ENCODE measurements at regions not wholly inside any gene's neighbourhood (a gene's known extent, or its start where the extent isn't known, plus 50 kb on each side); places are given as distances from the start of the nearest gene placed in this dataset.

DNA sequence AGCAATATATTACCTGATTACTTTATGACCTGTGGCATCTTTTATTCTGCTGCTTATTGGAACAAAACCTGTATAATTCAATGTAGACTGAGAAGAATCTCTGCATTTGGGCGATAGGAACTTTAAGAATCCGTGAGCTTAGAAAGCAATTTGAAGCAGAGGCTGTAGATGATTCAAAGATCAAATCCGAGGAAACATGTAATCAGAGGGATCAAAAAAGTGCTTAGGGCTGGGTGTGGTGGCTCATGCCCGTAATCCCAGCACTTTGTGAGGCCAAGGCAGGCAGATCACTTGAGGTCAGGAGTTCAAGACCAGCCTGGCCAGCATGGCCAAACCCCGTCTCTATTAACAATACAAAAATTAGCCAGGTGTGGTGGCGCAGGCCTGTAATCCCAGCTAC, 198.4 kb downstream of the MTX2 start:
- DNase-seq (ENCODE audit: extremely low read depth in 1 of 2, low read depth in 1 of 2) = no peak

DNA sequence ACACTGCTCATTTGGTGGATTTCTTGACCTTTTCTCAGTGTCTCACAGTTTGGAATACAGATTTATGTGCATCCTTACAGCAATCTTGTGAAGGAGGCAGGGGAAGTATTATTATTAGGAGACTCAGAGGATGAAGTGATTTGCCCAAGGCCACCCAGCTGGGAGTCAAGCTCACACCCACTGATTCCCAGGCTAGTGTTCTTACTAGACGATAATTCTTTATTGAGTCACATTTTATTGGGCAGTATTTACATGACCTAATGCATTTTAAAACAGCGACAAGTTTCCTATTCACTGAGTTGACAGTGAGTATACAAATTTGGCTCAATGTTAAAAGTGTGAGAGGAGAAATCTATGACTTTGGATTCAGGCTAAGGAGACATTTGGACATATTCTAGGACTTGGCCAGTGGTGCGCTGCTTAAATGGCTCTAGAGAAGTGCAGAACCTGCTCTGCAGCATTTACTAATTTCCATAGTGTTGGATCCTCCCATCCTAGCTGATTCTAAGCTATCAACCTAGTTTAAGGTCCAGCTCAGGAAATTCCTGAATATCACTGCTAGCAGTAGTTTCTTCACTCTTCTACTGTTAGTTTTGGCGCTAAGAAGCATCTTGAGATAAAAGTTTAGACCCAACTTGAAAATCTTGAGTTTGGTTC, 199.3 kb downstream of the MTX2 start:
- DNase-seq (ENCODE audit: extremely low read depth in 1 of 2, low read depth in 1 of 2) = no peak

DNA sequence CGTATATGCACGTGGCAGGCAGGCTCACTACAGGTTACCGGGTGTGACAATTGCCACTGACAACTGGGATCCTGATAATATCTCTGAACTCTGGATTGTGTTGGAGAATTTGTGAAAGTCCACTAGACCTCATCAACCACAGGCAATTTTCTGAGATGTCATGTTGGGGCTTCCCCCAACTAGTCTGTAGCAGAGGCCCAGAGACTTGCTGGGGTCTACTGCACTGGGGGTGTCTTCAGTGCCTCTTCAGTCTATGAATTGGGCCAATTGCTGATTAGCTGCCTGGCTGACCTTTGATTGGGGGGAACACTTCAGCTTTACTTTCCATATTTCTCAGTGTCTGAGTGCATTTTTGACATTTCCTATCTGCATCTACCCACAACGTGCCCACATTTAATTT, 201.5 kb downstream of the MTX2 start:
- DNase-seq (ENCODE audit: extremely low read depth in 1 of 2, low read depth in 1 of 2) = no peak

DNA sequence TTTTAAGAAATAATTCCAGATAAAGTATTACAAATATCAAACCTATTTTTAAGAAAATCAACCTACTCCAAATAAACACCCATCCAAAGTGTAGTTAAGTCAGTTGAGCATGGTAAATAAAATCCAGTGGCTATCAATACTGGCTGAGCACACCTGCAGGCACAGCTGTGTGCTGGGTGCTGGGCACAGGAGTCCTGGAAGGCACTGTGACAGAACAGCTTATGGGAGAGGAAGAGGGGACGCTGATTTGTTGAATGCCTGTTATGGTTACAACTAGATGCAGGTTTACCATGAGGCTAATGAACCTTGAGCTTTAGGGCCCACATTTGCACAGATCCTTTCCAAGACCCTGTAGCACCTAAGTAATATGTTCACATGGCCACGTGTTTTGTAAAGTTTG, 202.7 kb downstream of the MTX2 start:
- no peak for DNase-seq (ENCODE audit: extremely low read depth in 1 of 2, low read depth in 1 of 2)

DNA sequence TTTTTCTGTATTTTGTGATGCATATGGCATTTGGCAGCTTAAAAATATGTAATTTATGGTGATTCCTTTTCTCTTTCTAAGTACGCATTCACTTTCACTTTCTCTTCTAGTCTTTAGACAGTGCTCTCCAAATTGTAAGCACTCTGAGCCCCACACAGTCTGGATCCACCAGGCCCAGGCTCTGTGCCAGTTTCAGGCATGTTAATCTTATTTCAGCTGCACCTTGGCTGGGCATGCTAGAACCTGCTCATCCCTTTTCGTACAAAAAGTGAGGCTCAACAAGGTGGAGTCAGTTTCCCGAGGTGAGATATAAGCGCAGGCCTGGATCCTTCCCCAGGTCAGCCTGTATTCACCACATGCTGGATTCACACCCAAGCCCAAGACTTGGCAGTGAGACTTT, 203.9 kb downstream of the MTX2 start:
- DNase-seq (ENCODE audit: extremely low read depth in 1 of 2, low read depth in 1 of 2) = no peak

DNA sequence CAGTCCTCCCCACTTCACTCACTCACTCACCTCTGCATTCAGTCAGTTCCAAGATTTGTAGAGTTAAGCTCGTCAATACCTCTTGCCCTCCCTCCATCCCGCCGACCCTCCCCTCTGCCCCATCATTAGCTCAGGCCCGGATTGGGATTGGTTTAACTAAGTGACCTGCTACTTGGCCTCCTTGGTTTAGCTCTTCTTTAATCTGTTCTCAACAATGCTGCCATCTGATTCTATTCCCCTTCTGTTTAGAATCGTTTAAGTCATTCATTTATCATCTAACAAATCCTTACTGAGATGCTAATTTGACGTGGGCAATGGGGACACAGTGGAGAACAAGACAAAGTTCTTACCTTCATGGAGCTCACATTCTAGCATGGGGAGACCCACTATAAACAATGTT, 204.6 kb downstream of the MTX2 start:
- no peak for DNase-seq (ENCODE audit: extremely low read depth in 1 of 2, low read depth in 1 of 2)

DNA sequence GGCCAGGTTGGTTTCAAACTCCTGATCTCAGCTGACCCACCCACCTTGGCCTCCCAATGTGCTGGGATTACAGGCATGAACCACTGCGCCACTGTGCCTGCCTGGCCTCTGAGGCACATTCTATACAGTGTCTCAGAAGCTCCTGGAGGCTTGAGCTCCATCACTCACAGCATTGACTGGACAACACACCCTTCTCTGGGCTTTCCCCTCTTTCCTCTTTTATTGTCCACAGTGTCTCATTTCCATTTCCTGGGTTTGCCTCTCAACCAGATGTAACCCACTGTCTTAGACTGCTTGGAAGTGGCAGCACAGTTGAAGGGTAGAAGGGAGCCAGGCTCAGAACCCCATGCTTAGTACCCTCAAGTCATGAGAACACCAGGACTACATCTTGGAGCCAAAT, 208.1 kb downstream of the MTX2 start:
- no peak for DNase-seq (ENCODE audit: extremely low read depth in 1 of 2, low read depth in 1 of 2)

DNA sequence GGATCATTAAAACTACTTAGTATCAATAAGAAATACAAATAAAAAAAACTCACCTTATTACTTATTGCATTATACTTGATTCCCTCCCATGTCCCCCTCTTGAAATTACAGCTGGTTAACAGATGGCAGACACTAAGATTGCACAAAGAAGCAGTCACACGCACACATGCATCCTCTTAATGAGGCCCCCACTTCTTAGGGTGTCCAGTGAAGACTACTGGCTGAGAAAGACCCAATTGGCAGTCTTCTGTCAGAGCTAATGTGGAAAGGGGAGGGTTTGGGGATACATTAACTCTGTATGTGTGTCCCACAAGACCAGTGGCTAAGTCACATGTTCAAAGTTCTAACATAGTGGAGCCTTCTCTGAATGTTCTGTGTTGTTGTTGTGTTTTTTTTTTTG, 210.7 kb downstream of the MTX2 start:
- no peak for DNase-seq (ENCODE audit: extremely low read depth in 1 of 2, low read depth in 1 of 2)

DNA sequence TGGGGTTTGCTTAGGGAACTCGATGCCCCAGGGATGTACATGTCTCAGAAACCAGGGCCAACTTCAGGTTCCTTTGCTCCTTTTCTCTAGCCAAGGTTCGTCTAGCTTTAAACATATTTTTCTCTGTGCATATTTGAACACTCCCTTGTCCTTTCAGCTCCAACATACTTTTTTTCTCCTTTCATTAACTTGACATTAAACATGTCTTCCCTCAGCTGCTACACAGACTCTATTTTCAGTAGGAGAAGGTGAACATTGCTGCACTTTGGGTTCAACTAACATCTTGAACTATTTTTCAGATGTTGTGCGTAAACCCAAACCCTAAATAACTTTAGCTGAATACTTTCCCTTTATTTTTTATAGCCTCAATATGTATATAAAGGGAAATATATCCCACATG, 212.9 kb downstream of the MTX2 start:
- DNase-seq (ENCODE audit: extremely low read depth in 1 of 2, low read depth in 1 of 2) = no peak

DNA sequence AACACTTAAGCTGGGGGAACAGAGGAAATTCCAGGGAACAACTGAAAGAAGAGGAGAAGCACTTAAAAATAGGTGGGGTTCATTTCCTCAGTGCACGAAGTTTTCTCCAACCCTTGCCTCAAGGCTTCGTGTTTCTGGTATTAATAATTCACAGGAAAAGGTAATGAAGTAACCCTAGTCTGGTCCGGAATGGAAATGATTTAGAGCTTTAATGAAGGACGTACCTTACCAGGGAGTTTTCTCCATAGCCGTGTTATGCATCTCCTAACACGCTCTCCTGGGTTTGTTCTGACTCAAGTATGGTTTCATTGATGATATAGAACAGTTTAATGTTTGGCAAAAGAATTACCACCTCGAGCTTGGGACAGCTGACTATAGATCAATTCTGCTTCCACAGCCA, 214.2 kb downstream of the MTX2 start:
- no peak for DNase-seq (ENCODE audit: extremely low read depth in 1 of 2, low read depth in 1 of 2)

DNA sequence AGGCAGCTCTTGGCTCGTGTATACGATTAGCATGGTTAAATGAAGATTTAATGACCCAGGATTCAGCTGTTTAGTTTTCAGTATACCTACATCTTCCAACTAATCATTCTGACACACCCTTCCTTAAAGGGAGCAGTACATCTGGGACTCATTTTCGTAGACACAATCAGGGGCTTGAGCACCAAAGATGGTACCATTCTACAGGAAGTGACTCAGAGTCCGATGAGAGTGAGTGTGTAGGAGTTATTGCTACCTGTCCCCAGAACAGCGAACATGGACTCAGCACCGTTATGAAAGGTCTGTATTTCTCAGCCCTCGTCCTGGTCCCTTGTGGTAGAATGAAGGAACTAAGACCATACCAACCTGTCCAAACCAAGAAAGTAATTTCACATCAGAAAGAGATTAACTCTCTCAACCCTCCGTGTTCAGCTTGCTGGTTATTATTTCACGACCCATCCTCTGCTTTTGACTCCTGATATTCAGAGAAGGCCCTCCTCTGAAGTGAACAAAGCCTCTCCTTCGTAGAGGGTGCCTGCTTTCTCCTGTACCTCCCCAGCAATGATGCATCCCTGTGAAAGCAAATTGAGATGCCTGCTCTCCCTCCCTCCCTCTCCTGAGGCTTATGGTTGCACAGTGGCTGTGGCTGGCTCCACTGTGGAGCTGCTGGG, 214.8 kb downstream of the MTX2 start:
- DNase-seq (ENCODE audit: extremely low read depth in 1 of 2, low read depth in 1 of 2) = no peak

DNA sequence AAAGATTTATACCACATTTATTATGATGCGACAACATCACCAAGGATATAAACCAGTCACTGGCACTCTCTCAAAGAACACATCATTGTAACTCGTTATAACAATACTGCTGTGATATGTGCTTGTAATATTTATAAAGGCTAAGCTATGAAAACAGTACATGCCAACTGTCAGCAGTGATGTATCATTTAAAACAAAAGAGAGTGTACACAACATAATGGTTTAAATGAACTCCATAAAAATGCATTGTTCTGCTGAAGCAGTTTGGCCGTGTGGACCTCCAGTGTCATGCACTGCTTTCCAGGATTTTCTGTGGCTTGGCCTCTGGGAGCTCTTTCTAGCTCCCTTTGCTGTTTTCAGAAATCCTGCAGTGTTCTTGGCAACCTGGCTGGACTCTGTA, 215.6 kb downstream of the MTX2 start:
- DNase-seq (ENCODE audit: extremely low read depth in 1 of 2, low read depth in 1 of 2) = no peak

DNA sequence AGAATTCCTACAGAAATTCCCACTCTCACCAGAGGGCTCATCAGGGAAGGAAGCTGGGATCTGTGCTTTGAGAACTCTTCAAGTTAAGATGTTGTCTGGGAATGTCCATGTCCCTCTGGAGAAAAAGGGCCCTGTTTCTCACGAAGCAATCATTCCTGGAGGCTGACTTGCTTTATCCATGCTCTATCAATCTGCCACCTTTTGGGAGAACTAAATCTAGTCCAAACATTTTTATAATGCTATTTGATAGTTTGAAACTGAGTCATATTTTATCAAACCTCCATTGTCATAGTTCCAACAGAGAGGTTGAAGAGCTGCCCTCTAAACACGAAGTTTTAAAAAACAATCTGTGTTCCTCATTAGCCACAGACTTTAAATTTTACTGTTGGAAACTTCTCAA, 219.2 kb downstream of the MTX2 start:
- no peak for DNase-seq (ENCODE audit: extremely low read depth in 1 of 2, low read depth in 1 of 2)

DNA sequence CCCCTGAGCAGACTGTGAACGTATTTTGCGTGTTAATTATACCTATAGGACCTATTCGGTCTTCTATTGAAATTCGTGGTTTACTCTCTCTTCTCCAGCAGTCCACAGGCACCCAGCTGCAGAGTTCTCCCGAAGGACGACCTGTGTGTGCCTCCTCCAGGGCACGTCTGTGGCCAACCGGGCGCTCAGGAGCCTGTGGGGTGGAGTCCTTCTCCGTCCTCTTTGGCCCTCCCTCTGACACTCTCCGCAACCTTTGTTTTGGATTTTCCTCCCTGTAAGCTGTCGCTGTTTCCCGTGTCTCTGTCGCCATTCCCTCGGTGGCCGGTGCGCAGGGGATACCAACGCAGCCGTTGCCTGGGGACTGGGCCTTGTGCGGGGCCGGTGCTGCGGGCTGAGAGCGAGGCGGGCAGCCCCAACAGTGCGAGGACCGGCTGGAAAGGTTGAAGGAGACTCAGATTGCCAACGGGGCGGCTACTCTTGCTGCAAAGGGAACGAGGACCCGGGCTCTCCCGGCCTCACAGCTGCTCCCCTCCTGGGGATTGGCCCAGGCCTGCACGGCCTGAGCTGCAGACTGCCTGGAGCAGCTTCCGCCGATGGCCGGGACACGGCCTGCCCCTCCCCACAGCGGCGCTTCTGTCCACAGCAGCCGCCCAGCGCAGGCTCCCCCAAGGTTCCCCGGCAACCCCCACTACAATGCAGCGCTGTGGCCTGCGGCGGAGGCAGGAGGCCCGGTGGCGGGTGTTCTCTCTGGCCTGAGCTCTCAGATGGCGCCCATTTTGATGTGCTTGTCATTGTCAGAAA, 221.0 kb downstream of the MTX2 start:
- DNase-seq (ENCODE audit: extremely low read depth in 1 of 2, low read depth in 1 of 2) = no peak

DNA sequence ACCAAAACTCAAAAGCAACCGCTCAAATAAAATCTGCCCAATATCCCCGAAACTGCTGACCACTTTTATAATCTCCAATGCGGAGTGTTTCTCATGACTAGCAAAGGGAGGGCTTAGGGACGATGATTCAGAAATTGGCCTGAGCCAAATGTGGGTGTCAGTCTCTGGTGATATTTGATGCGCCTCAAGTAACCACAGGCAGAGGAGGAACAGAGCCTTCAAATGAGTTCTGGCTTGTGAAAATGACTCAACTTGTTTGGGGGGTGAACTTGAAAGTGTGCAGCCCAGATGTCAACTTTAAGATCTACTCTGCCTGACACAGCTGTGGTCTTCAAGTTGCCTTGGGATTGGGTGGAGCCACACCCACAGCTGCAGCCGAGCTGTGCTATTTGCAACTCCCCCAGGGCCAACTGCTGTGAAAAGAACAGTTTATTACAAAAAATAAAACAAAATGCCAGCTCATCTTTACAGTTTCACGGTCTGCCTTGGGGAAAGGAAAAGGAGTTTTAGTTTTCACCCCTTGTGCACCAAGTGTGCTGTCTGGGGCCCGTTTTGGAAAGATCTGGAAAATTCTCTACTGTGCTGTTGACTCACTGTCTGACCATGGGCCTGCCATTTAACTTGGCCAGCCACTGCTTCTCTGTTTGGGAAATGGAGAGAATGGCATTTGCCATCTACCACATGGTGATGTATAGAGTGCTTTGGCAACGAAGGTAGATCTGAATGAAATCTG, 222.1 kb downstream of the MTX2 start:
- peak in 1 of 2 donors; percentile 46 for DNase-seq (ENCODE audit: extremely low read depth in 1 of 2, low read depth in 1 of 2)

DNA sequence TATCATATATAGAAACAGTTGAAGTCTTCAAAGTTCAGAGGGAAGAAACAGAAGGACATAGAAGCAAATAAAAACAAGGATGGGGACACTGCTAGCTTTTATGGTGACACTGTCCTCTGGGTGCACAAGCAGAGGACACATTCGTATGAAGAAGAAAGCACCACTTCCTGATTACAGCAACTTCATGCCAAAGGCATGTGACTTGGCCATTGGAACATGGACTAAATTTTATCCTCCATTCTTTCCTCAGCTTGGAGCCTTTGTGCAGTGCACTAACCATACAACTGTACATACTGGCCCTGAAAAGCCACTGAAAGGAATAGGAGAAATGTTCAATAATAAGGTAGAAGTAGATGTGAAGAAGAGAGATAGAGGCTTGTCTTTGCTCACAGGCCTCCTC, 223.3 kb downstream of the MTX2 start:
- no peak for DNase-seq (ENCODE audit: extremely low read depth in 1 of 2, low read depth in 1 of 2)

DNA sequence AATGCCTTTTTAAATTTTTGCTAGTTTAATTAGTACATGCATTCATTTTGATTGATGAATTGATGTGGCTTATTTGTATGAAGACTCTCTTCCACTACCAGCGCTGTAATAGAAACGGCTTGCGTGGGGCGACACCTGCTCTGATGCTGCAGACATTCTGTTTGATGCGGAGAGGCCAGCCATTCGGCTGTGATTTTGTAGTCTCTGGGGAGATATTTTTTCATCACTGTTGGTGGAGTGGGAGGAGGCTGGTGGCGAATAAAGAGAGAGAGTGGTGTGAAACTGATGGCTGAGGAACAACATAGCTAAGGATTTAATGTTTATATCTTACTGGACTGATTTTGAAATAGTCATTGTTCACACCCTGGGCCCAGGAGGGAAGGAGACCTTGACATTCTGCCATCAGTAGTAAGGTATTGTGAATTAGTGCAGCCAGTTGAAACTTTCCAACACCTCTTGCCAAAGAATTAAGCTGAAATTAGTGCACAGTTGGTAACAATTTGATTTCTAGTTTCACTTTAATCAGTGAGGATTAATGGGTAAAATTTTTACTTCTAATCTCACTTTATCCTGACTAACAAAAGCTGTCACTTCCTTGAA, 224.1 kb downstream of the MTX2 start:
- no peak for DNase-seq (ENCODE audit: extremely low read depth in 1 of 2, low read depth in 1 of 2)

DNA sequence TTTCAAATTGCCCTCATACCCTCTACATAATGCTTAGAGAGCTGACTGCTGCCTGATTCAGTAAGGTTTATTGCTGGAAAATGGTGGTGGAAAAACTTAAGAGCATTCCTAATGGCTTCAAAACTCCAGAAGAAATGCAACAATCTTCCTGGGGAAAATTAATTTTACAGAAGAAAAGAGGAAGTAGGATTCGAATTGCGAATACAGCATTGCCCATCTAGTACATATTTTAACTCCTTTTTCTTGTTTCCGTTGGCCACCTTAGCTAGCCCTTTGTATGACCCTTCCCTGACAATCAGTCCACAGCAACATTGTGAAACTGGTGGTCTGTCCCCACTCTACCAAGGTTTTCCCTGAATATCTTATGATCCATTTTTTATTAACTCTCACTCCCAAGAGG, 224.7 kb downstream of the MTX2 start:
- no peak for DNase-seq (ENCODE audit: extremely low read depth in 1 of 2, low read depth in 1 of 2)

DNA sequence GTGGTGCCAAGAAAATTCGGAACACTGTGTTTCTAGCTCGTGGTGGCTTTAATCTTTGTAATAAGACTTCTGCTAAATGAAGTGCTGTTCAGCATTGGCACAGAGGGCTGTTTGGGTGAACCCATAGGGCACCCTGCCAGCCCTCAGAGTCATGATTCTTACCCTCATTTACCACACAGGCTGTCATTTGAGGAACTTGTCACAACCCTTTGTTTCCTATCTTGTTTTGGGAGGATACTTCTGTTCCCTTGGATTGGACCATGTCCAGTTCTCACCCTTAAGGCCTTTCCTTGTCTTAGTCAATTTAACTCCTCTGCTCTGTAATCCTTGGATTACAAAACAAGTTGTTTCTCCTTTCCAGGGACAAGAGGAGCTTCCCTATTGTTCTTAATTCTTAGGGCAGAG, 225.7 kb downstream of the MTX2 start:
- DNase-seq (ENCODE audit: extremely low read depth in 1 of 2, low read depth in 1 of 2) = no peak

DNA sequence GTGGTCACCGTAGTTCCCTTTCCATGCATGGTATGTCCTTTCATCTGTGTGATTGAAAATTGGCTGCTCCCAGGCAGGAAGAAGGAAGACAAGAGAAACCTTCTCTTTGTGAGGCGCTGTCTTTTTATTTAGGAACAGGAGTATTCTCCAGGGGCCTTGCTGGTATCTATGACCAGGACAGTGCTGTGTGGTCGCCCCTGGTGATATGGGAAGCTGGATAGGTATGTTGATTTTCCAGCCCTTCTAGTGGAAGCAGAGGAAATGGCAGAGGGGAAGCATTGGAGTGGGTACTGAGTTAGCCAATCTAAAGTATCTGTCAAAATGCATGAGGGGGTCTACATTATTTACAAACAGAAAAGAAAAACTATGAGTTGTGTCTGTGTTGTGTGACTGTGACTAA, 226.6 kb downstream of the MTX2 start:
- no peak for DNase-seq (ENCODE audit: extremely low read depth in 1 of 2, low read depth in 1 of 2)

DNA sequence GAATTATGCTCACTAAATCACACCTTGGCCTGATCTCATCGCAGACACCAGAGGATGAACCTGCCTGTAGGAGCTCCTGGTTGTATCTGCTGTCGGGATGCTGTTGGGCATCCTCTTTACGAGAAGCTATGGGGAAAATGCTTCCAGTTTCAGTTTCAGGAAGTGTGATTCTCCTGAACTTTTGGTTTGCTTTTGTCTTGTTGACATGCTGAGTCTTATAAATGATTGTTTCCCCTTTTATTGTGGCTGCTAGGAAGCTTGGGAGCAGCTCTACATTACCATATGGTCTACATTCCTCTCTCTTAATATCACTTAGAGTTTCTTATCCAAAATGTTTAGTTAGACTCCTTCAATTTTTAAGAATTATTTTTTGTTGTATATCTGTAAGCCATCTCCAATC, 227.5 kb downstream of the MTX2 start:
- no peak for DNase-seq (ENCODE audit: extremely low read depth in 1 of 2, low read depth in 1 of 2)

Data from stimulated activated CD8-positive, alpha-beta memory T cell treated with anti-CD3 and anti-CD28 coated beads, Interleukin-7, amount 100 ng/mL, for 48 hours (primary cell).